ENCODE measurements at regions not wholly inside any gene's neighbourhood (a gene's known extent, or its start where the extent isn't known, plus 50 kb on each side); places are given as distances from the start of the nearest gene placed in this dataset.
"Not testable (repeated sequence)": the region's sequence is repeated elsewhere in the genome, so short reads cannot be mapped to it uniquely, and the experiment has no call there.

DNA sequence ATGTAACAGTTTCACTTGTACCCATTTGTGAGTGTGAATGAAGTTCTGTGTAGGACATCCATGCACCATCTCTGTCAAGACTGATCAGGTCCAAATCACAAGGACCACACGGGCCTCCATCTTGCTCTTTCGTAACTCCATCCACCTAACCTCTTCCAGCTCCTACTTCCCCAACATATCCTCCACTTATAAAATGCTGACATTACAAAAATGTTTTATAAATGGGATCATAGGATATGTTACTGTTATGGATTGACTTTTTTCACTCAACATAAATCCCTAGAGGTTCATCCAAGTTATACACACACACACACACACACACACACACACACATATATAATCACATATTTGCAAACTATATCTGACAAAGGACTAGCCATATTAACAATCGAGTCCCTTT lies 476.8 kb downstream of the ZNF516 start:
- DNase-seq = no peak
- no peaks in the 10 kb centered on the region for H3K27me3 ChIP-seq (ENCODE audit: control insufficient read depth, insufficient read depth, low read length)
- no peaks in the 10 kb centered on the region for H3K36me3 ChIP-seq (replicated peaks; ENCODE audit: control insufficient read depth, insufficient read depth, low read length)
- H3K4me3 ChIP-seq (ENCODE audit: insufficient read depth, low read depth, low read length) = no peak overlapping the region

DNA sequence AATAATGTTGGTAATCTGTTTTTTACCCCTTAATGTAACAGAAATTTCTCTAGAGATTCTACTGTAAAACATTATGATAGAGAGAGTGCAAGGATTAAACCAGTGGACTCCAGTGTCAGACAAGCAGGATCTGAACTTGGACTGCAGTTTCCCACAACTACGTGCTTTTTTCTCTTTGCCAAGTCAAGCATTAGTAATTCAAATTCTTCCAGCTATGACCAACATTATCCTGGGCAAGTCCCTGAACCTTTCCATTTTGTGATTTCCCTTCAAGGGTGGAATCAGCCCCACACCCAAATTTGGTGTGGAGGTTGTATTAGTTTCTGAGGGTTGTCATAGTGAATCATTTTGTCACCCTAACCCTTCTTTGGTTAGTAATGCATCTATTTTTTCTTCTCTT lies 482.0 kb downstream of the ZNF516 start:
- H3K4me3 ChIP-seq (ENCODE audit: insufficient read depth, low read depth, low read length) = no peak overlapping the region
- DNase-seq = no peak
- no peaks in the 10 kb centered on the region for H3K36me3 ChIP-seq (replicated peaks; ENCODE audit: control insufficient read depth, insufficient read depth, low read length)
- no peaks in the 10 kb centered on the region for H3K27me3 ChIP-seq (ENCODE audit: control insufficient read depth, insufficient read depth, low read length)

DNA sequence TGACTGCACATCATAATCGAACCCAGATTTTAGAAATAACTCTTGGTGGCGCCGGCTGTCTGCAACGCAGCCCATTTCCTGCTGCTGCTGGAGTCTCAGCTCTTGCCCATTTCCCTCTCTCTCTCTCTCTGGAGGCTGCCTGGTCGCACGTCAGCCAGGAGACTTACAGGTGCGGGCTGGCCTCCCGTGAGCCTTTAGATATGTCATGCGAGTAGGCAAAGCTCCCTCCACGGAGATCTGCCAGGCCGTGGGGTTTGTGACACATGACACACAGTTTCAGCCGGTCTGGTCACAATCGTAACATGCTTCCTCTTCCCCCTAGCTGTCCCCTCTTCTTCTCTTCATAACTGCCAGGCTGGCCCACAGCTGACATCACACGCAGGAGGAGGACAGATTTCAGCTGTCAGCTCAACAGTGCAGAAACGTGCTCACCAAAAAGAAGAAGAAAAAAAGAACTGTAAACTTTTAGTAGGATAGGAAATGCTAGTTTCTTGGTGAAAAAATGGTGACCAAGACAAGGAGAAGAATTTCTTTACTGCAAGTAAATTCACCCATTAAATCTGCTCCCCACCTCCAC lies 489.3 kb downstream of the ZNF516 start:
- no peak for DNase-seq
- no peaks in the 10 kb centered on the region for H3K27me3 ChIP-seq (ENCODE audit: control insufficient read depth, insufficient read depth, low read length)
- H3K4me3 ChIP-seq (ENCODE audit: insufficient read depth, low read depth, low read length) = no peak overlapping the region
- H3K36me3 ChIP-seq (replicated peaks; ENCODE audit: control insufficient read depth, insufficient read depth, low read length) = no peaks in the 10 kb centered on the region

DNA sequence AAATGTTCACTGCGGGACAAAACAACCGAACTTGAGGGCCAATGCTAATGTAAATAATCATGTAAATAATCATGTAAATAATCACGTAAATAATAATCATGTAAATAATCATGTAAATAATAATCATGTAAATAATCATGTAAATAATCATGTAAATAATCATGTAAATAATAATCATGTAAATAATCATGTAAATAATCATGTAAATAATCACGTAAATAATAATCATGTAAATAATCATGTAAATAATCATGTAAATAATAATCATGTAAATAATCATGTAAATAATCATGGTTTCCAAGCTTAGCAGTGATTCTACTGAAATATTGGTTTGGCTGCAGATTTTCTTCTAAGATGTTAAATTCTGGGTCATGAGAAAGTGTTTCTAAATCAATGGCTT lies 507.1 kb downstream of the ZNF516 start:
- not testable (repeated sequence) for H3K36me3 ChIP-seq (replicated peaks; ENCODE audit: control insufficient read depth, insufficient read depth, low read length); DNase-seq; H3K4me3 ChIP-seq (ENCODE audit: insufficient read depth, low read depth, low read length); H3K27me3 ChIP-seq (ENCODE audit: control insufficient read depth, insufficient read depth, low read length)

DNA sequence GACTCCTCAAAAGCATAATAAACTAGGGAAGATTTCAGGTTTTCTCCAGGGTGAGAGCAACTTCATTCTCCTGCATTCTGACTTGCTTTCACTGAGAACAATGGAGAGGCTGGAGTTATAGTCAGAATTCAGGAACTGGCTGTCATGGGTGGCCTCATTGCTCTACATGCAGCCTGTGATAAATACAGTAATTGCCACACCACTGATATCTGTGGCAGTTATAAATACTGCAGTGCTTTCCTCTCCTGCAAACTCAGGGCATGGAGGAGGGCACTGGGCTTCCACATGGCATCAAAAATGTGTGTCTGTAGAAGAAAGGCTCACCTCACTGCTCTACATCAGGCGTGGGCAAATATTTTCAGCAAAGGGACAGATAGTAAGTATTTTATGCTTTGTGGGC lies 510.2 kb downstream of the ZNF516 start:
- no peak for DNase-seq
- Histone ChIP-seq H3K36me3 (replicated peaks; ENCODE audit: control insufficient read depth, insufficient read depth, low read length) (no peaks in the 10 kb centered on the region), H3K4me3 (ENCODE audit: insufficient read depth, low read depth, low read length) (no peak overlapping the region), H3K27me3 (ENCODE audit: control insufficient read depth, insufficient read depth, low read length) (no peaks in the 10 kb centered on the region)

DNA sequence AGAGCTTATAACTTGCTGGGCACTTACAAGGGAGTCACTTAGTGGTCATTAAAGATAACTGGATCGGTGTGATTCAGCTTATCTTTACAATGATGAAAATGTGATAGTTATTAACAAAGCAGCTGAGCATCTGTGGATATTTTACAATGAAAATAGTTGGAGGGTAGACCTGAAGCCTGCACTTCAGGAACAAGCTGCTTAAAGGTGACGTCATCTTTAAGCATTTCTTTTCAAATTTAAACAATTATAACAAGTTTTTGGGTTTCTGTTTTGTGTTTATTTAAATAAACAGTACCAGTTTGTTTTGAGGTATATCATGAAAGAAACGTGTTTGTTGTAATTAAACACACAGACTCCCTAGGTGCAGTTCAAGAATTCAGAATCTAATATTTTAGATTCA lies 513.9 kb downstream of the ZNF516 start:
- no peak overlapping the region for H3K4me3 ChIP-seq (ENCODE audit: insufficient read depth, low read depth, low read length)
- H3K27me3 ChIP-seq (ENCODE audit: control insufficient read depth, insufficient read depth, low read length) = no peaks in the 10 kb centered on the region
- no peaks in the 10 kb centered on the region for H3K36me3 ChIP-seq (replicated peaks; ENCODE audit: control insufficient read depth, insufficient read depth, low read length)
- DNase-seq = no peak

DNA sequence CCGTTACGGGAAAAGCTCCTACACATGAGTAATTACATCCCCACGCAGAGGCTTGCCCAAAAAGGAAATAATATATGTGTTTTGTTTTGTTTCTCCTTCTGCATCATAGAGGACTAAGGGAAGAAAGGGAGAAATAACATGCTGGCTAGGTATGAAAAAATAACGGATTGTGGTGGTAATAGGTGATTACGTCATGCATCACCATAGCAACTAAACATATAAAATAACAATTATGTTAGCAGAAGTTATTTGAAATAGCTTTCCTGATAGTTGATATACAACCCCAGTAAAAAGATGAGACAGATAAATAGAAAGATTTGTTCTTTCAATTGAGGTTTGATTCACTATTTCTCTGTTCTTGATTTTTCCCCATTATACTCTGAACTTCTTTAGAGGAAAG lies 518.0 kb downstream of the ZNF516 start:
- Histone ChIP-seq H3K27me3 (ENCODE audit: control insufficient read depth, insufficient read depth, low read length) (no peaks in the 10 kb centered on the region), H3K36me3 (replicated peaks; ENCODE audit: control insufficient read depth, insufficient read depth, low read length) (no peaks in the 10 kb centered on the region), H3K4me3 (ENCODE audit: insufficient read depth, low read depth, low read length) (no peak overlapping the region)
- no peak for DNase-seq

DNA sequence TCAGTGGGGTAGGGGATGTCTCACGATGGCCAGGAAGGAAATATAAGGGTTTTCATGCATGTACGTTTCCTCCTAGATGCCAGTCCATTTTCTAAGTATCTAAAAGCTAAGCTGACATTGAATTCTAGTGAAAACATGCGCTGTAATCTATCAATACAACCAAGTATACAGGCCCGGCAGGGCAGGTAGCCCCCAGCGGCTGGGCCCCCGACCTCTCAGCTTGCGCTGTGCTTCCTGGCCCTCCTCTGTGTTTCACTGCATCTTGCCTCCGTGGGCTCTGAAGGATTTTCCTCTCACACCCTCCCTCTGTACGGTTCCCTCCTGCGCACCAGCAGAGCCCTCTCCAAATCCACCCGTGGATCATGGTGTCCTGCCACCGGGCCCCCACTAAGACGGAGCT lies 524.8 kb downstream of the ZNF516 start:
- DNase-seq = no peak
- H3K36me3 ChIP-seq (replicated peaks; ENCODE audit: control insufficient read depth, insufficient read depth, low read length) = no peaks in the 10 kb centered on the region
- H3K27me3 ChIP-seq (ENCODE audit: control insufficient read depth, insufficient read depth, low read length) = no peaks in the 10 kb centered on the region
- no peak overlapping the region for H3K4me3 ChIP-seq (ENCODE audit: insufficient read depth, low read depth, low read length)

DNA sequence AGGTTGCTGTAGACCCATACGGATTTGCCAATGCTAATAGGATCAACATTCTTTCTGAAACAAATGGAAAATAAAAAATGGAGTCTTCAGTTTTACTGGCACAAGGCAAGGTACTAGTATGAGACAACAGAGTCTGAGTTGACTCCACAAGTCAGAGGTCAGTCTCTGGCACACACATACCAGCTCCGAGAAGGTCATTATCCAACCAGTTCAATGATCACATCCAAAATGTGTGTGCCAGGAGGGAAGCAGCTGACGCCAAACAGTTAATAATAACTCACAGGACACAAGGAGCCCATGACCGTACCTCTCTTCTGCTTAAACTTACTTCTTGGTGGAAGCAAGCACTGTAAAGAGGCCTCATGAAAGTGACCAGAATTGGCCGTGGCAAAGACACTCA lies 528.6 kb downstream of the ZNF516 start:
- H3K4me3 ChIP-seq (ENCODE audit: insufficient read depth, low read depth, low read length) = no peak overlapping the region
- H3K27me3 ChIP-seq (ENCODE audit: control insufficient read depth, insufficient read depth, low read length) = no peaks in the 10 kb centered on the region
- no peak for DNase-seq
- H3K36me3 ChIP-seq (replicated peaks; ENCODE audit: control insufficient read depth, insufficient read depth, low read length) = no peaks in the 10 kb centered on the region

DNA sequence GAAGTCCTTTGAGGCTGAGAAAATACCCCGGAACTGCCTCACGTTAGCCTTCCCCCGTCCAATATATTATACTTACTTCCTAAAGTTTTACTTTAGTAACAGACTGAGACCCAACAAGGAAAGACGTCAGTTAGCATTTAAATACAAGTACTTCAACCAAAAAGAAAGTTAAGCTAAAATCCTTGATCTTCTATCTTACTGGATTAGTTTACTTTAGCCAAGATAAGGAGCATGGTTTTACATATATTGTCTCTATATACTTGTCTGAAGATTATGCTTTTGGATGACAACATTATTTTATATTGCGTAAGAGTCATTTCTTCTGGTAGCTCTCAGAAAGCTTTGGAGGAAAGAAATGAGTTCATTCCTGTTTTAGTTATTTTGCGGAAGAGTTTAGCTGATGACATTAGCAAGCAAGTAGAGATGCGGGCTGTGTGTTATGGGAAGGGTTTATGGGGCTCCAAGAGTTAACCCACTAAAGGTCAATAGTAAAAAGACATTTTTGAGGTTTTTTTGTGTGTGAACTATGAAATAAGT lies 532.9 kb downstream of the ZNF516 start:
- no peaks in the 10 kb centered on the region for H3K36me3 ChIP-seq (replicated peaks; ENCODE audit: control insufficient read depth, insufficient read depth, low read length)
- no peak overlapping the region for H3K4me3 ChIP-seq (ENCODE audit: insufficient read depth, low read depth, low read length)
- no peak for DNase-seq

DNA sequence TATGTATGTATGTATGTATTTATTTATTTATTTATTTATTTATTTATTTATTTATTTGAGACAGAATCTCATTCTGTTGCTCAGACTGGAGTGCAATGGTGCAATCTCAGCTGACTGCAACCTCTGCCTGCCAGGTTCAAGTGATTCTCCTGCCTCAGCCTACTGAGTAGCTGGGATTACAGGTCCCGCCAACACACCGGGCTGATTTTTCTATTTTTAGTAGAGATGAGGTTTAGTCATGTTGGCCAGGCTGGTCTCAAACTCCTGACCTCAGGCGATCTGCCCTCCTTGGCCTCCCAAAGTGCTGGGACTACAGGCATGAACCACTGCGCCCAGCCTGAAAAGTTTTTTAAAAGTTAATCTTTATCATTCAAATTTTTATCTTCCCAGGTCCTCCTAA lies 532.9 kb upstream of the SMIM21 start:
- not testable (repeated sequence) for H3K27me3 ChIP-seq (ENCODE audit: control insufficient read depth, insufficient read depth, low read length); DNase-seq; H3K4me3 ChIP-seq (ENCODE audit: insufficient read depth, low read depth, low read length); H3K36me3 ChIP-seq (replicated peaks; ENCODE audit: control insufficient read depth, insufficient read depth, low read length)

More for the DNA sequence above, 532.9 kb downstream of the ZNF516 start:
- no peaks in the 10 kb centered on the region for H3K27me3 ChIP-seq (ENCODE audit: control insufficient read depth, insufficient read depth, low read length)

DNA sequence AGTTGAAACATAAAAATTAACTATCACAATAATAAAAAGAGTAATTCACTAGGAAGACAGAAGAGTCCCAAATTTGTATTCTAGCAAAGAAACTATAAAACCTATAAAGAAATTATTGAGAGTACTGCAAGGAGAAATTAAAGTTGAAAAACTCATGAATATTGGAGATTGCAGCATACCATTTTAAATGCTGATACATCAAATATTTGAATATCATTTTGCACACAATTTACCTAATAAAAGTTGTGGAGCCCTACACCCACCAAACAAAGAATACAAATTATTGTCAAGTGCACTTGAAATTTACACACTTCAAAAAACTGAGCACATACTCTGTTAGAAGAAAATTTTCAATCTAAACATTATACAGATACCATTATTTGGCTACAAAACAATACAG lies 531.6 kb upstream of the SMIM21 start:
- no peak overlapping the region for H3K4me3 ChIP-seq (ENCODE audit: insufficient read depth, low read depth, low read length)

DNA sequence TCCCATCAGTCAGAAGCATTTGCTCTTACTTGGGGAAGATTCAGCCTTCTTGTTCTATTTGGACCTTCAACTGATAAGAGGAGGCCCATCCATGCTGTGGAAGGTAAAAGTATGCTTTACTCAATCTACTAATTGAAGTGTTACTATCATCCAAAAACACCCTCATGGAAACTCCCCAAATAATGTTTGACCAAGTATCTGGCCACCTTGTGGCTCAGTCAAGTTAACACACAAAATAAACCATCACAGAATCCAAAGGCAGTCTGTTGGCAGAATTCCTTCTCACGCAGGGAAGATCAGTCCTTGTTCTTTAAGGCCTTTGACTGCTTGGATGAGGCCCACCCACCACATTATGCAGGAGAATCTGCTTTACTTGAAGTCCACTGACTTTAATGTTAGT lies 531.2 kb upstream of the SMIM21 start:
- no peaks in the 10 kb centered on the region for H3K36me3 ChIP-seq (replicated peaks; ENCODE audit: control insufficient read depth, insufficient read depth, low read length)
- no peaks in the 10 kb centered on the region for H3K27me3 ChIP-seq (ENCODE audit: control insufficient read depth, insufficient read depth, low read length)
- no peak for DNase-seq
- H3K4me3 ChIP-seq (ENCODE audit: insufficient read depth, low read depth, low read length) = no peak overlapping the region

More for the DNA sequence above, 531.6 kb upstream of the SMIM21 start:
- H3K27me3 ChIP-seq (ENCODE audit: control insufficient read depth, insufficient read depth, low read length) = no peaks in the 10 kb centered on the region
- no peak for DNase-seq
- no peaks in the 10 kb centered on the region for H3K36me3 ChIP-seq (replicated peaks; ENCODE audit: control insufficient read depth, insufficient read depth, low read length)

DNA sequence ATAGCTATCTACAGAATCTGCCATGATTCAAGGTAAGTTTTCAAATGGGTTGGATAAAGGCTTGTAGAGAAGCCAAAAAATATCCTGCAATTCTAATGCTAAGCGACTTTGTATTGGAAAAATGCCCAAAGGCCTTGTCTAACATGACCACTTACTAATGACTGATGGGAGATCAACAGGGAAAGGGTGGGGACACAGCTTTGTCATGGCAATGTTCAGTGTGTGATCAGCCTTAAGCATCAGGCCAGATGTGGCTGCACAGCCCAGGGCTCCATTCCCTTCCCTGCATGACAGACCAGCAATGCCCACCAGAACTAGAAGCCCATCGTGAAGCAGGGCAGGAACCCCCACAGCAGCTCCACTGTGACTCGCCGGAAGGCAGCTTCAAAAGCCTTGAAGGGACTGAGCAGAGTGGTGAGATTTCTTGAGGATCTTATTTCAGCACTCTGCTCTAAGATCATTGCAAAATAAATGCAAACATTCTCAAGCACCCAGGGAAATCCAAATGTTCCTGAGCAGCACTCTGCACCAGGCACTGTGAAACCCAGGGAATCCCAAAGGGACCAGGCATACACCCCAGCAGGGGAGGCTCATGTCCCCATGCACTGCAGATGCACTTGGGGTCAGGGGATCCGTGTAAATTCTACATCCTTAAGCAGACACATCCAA lies 517.9 kb upstream of the SMIM21 start:
- Histone ChIP-seq H3K4me3 (ENCODE audit: insufficient read depth, low read depth, low read length) (no peak overlapping the region), H3K36me3 (replicated peaks; ENCODE audit: control insufficient read depth, insufficient read depth, low read length) (no peaks in the 10 kb centered on the region; the same call in 1 of the 2 replicates), H3K27me3 (ENCODE audit: control insufficient read depth, insufficient read depth, low read length) (no peaks in the 10 kb centered on the region)
- no peak for DNase-seq

DNA sequence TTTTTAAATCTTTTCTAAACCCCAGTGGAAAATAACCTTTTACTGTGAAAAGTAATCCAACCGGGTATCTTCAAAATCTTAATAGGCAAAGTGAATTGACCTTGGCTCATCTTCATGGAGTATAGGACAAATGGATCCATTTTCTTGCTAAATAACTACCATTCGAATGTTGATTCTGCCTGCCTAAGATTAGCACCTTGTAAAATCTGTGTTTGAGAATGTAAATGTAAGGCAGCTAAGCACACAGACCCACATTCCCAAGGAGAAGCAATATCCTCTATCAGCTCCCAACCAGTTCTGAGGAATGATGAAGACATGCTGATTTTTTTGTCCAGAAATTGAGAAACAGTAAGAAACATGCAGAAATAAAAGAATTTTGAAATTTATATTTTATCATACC lies 509.8 kb upstream of the SMIM21 start:
- no peak overlapping the region for H3K4me3 ChIP-seq (ENCODE audit: insufficient read depth, low read depth, low read length)
- H3K27me3 ChIP-seq (ENCODE audit: control insufficient read depth, insufficient read depth, low read length) = no peaks in the 10 kb centered on the region
- no peak for DNase-seq
- no peaks in the 10 kb centered on the region; the same call in 1 of the 2 replicates for H3K36me3 ChIP-seq (replicated peaks; ENCODE audit: control insufficient read depth, insufficient read depth, low read length)
